Astrocyte (in vitro differentiated cells and primary cell): ENCODE measurements at regions not wholly inside any gene's neighbourhood (a gene's known extent, or its start where the extent isn't known, plus 50 kb on each side); places are given as distances from the start of the nearest gene placed in this dataset.
"Not testable (repeated sequence)": the region's sequence is repeated elsewhere in the genome, so short reads cannot be mapped to it uniquely, and the experiment has no call there.

ENCODE experiments used
- EZH2 ChIP-seq: IDR thresholded peaks from 2 replicates; pipeline ENCODE4 v1.6.1; 2012; ENCODE audit warnings: mild to moderate bottlenecking, low read length, inconsistent platforms; ENCODE audit not compliant: insufficient read depth
- TF ChIP-seq, protein P1 (sequence below): IDR thresholded peaks from 2 replicates; pipeline ENCODE4 v1.5.1; 2011; ENCODE audit warnings: low read depth, mild to moderate bottlenecking, inconsistent platforms, low read length, moderate library complexity; ENCODE audit not compliant: insufficient read depth

- TF ChIP-seq, protein P1, sequence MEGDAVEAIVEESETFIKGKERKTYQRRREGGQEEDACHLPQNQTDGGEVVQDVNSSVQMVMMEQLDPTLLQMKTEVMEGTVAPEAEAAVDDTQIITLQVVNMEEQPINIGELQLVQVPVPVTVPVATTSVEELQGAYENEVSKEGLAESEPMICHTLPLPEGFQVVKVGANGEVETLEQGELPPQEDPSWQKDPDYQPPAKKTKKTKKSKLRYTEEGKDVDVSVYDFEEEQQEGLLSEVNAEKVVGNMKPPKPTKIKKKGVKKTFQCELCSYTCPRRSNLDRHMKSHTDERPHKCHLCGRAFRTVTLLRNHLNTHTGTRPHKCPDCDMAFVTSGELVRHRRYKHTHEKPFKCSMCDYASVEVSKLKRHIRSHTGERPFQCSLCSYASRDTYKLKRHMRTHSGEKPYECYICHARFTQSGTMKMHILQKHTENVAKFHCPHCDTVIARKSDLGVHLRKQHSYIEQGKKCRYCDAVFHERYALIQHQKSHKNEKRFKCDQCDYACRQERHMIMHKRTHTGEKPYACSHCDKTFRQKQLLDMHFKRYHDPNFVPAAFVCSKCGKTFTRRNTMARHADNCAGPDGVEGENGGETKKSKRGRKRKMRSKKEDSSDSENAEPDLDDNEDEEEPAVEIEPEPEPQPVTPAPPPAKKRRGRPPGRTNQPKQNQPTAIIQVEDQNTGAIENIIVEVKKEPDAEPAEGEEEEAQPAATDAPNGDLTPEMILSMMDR: not testable (repeated sequence)
- TF ChIP-seq EZH2: not testable (repeated sequence)
Observed at GRCh38 chr22:11065876-11066457, 4462.0 kb upstream of the OR11H1 start.
